NCI-H2196 (cell line): ENCODE measurements at regions not wholly inside any gene's neighbourhood (a gene's known extent, or its start where the extent isn't known, plus 50 kb on each side); places are given as distances from the start of the nearest gene placed in this dataset.
"Not testable (repeated sequence)": the region's sequence is repeated elsewhere in the genome, so short reads cannot be mapped to it uniquely, and the experiment has no call there.

ENCODE experiments used
- DNase-seq: peaks from one replicate; lab custom pipeline; 2025; ENCODE audit not compliant: unreplicated experiment; lab: John Stamatoyannopoulos, UW

DNA sequence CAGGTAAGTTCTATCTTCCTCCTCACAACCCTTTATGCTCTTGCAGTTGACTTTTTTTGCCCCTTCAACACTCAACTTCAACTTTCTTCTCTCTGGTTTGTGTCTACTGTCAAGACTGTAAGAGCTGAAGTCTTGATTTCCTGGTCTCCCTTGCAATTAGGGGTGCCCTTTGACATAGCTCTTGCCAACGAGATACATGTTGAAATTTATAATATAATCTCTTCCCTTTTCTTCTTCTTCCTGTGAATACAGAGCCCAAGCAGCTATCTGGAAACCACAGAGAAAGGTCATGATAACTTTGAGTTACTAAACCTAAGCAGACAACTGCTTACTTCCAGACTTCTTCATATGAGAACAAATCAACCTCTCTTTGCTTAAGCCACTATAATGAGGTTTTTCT, 163.5 kb downstream of the MC4R start:
- no peak for DNase-seq

DNA sequence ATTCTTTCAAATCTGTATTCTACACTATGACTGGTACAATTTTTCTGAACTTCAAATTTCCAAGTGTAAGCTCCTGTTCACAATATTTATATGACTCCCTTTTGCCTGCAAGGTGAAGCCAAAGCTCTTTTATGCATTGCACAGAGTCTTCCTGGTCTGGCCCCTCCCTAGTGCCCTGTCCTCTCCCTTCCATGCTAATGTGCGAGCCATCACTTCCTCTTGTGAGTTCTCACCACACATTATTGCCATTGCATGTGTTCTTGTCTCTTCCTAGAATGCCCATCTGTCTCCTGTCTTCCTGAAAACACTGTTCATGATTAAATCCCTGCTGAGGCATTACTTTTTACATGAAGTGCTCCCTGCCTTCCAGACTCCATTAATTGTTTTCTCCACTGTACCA, 169.9 kb downstream of the MC4R start:
- no peak for DNase-seq

DNA sequence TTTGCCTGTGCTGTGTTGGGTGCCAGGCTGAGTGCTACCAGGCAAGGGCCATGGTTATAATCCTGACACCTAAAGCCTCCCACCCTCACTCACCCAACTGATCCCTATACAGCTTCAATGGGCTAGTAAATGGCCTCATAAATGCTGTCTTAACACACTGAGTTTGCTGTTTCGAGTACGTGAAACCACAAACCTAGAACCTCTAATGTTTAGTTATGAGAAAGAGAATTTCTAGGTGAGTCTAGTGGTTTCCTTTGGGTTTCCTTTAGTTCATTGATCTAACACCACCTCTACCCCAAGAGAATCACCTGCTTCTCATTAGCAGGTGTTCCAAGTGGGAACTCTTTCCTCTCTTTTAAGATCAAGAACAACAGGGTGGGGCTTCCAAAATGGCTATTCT, 172.0 kb downstream of the MC4R start:
- DNase-seq: no peak

DNA sequence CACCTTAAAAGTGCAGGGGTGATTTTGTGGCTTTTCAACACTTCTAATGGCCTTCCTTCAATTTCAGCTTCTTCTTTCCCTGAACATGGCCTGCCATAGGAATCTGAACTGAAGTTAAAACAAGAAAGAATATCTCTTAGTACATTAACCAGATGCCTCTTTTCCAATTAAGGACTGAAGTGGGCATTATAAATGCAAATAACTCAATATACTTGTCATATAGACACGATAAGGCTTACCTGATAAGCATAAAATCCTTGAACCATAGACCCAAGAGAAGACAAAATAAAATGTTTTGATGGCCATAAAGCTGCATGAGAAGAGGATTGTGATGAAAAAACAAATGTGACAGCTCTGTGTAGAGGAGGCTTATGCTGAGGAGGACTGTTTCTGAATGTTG, 173.1 kb downstream of the MC4R start:
- DNase-seq: no peak

GRCh38 chr18:60197671-60198462, 174.7 kb downstream of the MC4R start:
- DNase-seq: no peak

DNA sequence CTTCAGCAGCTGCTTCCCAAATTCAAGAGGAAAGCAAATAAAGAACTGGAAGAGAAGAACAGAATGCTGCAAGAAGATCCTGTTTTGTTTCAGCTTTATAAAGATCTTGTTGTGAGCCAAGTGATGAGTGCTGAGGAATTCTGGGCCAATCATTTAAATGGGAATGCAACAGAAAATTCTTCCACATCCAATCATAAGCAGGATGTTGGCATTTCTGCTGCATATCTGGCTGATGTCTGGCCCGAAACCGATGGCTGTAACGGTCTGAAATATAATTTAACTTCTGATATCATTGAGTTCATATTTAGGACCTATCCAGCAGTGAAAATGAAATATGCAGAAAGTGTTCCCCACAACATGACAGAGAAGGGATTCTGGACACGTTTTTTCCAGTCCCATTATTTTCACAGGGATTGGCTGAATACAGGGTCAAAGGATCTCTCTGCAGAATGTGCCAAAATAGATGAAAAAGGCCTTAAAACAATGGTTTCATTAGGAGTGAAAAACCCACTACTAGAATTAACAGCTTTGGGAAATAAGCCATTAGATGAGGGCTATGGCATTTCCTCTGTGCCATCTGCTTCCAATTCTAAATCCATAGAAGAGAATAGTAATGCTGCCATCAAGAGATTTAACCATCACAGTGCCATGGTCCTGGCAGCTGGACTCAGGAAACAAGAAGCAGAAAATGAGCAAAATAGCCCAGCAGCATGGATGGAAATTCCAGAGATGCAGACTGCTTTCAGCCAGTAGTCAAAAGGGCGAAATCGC, 175.6 kb downstream of the MC4R start:
- no peak for DNase-seq

- no peak for DNase-seq
Observed at GRCh38 chr18:60193780-60194179, 178.8 kb downstream of the MC4R start.

- DNase-seq: no peak
Observed at GRCh38 chr18:60191926-60192325, 180.6 kb downstream of the MC4R start.

DNA sequence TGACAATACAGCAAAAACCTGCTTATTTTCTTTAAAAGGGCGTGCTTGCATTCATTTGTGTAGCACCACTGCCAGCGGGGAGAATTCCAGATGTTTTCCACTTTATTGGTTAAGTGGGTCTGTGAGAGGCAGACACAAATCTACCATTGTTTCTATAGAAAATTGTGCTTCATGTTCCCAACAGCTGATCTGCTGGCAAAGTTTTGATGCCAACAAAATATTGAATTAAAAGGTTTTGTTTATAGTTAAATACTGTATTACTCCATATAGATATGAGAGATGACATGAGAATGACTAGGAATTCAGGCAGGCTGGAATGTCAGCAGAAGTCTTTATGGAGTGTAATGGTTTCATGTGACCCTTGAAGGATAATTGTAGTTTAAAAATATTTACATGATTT, 182.7 kb downstream of the MC4R start:
- no peak for DNase-seq

- DNase-seq: no peak
Observed at GRCh38 chr18:60188958-60189357, 183.6 kb downstream of the MC4R start.

DNA sequence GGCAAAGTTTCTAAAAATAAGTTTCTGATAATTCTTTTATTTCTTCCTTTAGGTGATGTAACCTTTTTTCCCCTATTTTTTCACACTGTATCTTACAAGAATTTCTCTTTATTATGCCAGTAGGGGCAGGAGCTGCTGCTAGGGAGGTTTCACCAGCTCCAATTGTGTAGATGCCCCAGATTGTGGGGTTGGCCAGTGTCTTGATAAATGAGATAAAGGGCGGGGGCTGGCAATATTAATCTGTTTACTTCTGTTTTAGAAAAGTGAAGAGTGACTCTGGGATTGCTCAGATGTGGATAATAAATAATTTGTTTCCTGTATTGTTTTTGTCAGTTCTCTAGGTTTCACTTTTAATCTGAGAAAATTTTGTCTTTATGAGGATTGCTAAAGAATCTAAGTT, 190.4 kb downstream of the MC4R start:
- DNase-seq: no peak

GRCh38 chr18:60180671-60181070, 191.9 kb downstream of the MC4R start:
- DNase-seq: no peak

DNA sequence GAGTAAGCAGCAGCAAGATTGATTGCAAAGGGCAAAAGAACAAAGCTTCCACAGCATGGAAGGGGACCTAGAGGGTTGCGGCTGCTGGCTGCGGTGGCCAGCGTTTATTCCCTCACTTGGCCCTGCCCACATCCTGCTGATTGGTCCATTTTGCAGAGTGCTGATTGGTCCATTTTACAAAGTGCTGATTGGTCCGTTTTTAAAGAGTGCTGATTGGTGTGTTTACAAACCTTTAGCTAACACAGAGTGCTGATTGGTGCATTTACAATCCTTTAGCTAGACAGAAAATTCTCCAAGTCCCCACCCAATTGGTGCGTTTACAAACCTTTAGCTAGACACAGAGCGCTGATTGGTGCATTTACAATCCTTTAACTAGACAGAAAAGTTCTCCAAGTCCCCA, 194.4 kb downstream of the MC4R start:
- DNase-seq: not testable (repeated sequence)

- DNase-seq: no peak
Observed at GRCh38 chr18:60176259-60176658, 196.3 kb downstream of the MC4R start.

- no peak for DNase-seq
Observed at GRCh38 chr18:60174832-60175231, 197.7 kb downstream of the MC4R start.

- no peak for DNase-seq
Observed at GRCh38 chr18:60172030-60172429, 200.5 kb downstream of the MC4R start.

- no peak for DNase-seq
Observed at GRCh38 chr18:60163622-60164021, 209.0 kb downstream of the MC4R start.

DNA sequence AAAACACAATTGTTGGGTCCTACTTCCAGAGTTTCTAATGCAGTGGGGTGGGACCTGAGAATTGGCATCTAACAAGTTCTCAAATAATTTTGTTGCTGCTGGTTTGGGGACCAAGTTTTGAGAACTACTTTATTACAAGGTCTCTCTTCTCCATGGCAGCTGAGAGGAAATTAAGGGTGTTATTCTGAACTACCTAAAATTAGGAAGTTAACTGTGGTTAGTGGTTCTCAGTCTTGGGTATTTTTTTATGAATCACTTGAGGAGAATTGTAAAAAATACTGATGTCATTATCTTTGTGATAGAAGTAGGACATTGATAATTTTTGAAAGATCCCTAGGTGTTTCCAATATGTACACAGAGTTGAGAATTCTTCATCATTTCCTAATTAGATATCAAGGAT, 210.2 kb downstream of the MC4R start:
- no peak for DNase-seq

DNA sequence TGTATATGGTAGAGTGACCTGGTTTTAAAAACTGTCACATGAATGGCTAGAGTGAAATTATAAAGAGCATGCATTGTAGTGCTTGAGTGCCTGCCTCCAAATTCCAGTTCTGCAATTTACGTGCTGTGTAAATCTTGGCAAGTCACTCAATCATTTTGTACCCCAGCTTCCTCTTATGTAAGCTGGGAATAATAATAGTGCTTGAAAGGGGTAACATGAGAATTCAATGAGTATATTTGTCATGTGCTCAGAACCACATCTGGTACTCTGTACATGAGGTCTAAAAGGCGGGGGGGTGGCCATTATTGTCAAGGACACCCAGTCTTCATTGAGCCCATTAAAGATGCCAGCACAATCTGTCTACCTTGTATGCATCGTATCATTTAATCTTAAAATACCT, 214.8 kb downstream of the MC4R start:
- no peak for DNase-seq

GRCh38 chr18:60153376-60153775, 219.2 kb downstream of the MC4R start:
- no peak for DNase-seq

DNA sequence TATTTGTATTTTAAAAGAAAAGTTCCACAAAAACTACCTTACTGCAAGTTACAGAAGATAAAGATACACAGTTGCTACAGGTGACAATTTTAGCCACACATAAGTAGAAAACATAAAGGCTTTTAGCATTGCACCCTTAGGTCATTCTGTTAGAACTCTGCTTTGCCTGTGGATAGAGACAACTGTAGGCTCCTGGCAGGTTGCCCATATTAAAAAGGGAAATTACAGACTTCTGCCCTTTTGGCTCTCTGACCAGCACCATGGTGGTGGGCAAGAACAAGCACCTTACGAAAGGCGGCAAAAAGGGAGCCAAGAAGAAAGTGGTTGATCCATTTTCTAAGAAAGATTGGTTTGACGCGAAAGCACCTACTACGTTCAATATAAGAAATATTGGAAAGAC, 223.3 kb downstream of the MC4R start:
- no peak for DNase-seq

DNA sequence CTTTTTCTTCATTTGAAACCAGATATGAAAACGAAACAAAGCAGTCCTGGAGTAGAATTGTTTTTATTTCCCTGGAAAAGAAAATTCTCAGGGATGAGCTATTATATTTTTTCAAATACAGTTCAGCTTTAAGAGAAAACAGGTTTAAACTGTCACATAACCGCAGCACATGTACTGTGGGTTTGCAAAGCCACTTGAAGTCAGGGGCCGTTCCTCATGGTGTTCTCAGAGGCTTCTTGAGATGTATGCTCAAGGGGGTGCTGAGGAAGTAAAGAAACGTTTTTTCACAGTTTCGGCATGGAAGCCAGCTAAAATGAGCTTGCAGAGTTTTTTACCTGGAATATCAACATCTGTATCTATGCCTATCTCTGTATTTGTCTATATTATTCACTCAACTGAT, 225.3 kb downstream of the MC4R start:
- DNase-seq: no peak
